ENCODE measurements at regions not wholly inside any gene's neighbourhood (a gene's known extent, or its start where the extent isn't known, plus 50 kb on each side); places are given as distances from the start of the nearest gene placed in this dataset.

DNA sequence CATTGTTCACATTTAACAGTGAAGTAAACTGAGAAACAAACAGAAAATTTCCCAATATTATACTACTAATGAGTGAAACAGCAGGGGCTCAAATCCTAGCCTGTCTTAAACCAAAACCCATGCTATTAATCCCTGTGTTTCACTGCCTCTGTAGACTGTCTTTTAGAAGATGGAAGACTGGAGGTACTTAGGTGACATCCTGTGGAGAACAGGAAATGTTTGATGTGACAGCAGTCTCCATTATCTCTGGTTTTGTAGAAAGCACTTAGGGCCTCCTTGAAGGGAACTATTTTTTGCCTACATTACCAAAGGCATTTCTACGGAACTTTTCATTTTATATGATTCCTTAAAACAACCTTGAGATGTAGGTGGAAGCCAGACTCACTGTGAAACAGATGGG is 288.1 kb upstream of the SORL1-AS1 start:
- no peak for TF ChIP-seq POLR2A (IDR thresholded peaks at IDR 0.05)
- TF ChIP-seq POLR2AphosphoS5 (IDR thresholded peaks at IDR 0.05) = no peak
- TF ChIP-seq, protein P1, sequence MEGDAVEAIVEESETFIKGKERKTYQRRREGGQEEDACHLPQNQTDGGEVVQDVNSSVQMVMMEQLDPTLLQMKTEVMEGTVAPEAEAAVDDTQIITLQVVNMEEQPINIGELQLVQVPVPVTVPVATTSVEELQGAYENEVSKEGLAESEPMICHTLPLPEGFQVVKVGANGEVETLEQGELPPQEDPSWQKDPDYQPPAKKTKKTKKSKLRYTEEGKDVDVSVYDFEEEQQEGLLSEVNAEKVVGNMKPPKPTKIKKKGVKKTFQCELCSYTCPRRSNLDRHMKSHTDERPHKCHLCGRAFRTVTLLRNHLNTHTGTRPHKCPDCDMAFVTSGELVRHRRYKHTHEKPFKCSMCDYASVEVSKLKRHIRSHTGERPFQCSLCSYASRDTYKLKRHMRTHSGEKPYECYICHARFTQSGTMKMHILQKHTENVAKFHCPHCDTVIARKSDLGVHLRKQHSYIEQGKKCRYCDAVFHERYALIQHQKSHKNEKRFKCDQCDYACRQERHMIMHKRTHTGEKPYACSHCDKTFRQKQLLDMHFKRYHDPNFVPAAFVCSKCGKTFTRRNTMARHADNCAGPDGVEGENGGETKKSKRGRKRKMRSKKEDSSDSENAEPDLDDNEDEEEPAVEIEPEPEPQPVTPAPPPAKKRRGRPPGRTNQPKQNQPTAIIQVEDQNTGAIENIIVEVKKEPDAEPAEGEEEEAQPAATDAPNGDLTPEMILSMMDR (IDR thresholded peaks at IDR 0.05) = no peak
- no peak for TF ChIP-seq EP300 (IDR thresholded peaks at IDR 0.05)
- H3K4me3 ChIP-seq = no peak overlapping the region
- DNase-seq = no peak
- H3K27ac ChIP-seq = peak overlapping the region in 4 of 5 donors; percentile 59 to 85 (median 67)
- intact Hi-C loops (cut with DNase I; ENCODE audit: low total_unique reads) = no loop called here
- H3K9me3 ChIP-seq = peaks cover 0 to 13% (median 6%) of the 10 kb centered on the region in 4 donors
- no peaks in the 10 kb centered on the region for H3K27me3 ChIP-seq
- no peaks in the 10 kb centered on the region for H3K36me3 ChIP-seq
- WGBS, 5 donors = 56 to 93% (median 83%) methylated on average over 1 of the region's 1 CpG
- H3K4me1 ChIP-seq = peaks cover 0 to 15% (median 5%) of the 10 kb centered on the region in 4 donors

DNA sequence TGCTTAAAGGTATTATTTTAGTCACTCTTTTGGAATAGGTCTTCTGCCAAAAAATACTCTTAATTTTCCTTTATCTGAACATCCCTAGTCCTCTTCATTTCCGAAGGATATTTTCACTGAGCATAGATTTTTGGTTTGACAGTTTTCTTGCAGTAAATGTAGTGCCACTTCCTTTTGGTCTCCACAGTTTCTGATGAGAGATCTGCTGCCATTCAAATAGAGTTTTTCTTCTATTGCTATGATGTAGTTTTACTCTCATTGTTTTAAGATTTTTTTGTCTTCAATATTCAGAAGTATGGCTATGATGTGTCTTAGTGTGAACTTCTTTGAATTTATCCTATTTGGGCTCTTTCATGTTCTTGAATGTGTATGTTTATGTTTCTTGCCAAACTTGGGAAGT is 281.1 kb upstream of the SORL1-AS1 start:
- intact Hi-C loops (cut with DNase I; ENCODE audit: low total_unique reads) = no loop called here
- Histone ChIP-seq H3K4me3 (no peak overlapping the region), H3K4me1 (no peaks in the 10 kb centered on the region), H3K27me3 (no peaks in the 10 kb centered on the region), H3K36me3 (no peaks in the 10 kb centered on the region), H3K9me3 (peaks cover 0 to 6% (median 0%) of the 10 kb centered on the region in 4 donors), H3K27ac (no peak overlapping the region)
- no peak for DNase-seq
- WGBS, 5 donors = 84 to 97% (median 87%) methylated on average over 1 of the region's 1 CpG
- TF ChIP-seq, protein P1 (IDR thresholded peaks at IDR 0.05) = no peak
- TF ChIP-seq POLR2AphosphoS5 (IDR thresholded peaks at IDR 0.05) (no peak), POLR2A (IDR thresholded peaks at IDR 0.05) (no peak), EP300 (IDR thresholded peaks at IDR 0.05) (no peak)

DNA sequence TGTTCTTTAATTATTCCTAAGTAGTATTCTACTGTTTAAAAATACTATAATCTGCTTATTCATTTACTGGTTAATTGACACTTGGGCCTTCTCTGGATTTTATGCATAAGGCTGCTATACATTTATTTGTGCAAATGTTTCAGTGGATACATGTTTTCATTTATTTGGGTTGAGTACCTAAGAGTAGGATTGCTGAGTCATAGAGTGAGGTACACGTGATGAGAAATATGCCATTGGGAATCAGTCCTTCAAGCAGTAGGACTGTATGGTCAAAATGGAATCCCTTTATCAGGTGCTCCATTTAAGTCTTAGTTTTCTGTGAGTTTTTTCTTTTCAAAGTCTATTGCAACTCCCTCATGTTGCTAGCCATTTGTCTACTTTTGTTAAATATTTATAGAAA is 275.2 kb upstream of the SORL1-AS1 start:
- Histone ChIP-seq H3K4me3 (no peak overlapping the region), H3K4me1 (peaks cover 4 to 11% (median 8%) of the 10 kb centered on the region in 4 donors), H3K9me3 (no peaks in the 10 kb centered on the region), H3K36me3 (no peaks in the 10 kb centered on the region), H3K27me3 (peaks cover 0 to 5% (median 4%) of the 10 kb centered on the region in 3 donors), H3K27ac (peak overlapping the region in 1 of 5 donors; percentile 33)
- no peak for DNase-seq
- intact Hi-C loops (cut with DNase I; ENCODE audit: low total_unique reads) = no loop called here
- TF ChIP-seq POLR2A (IDR thresholded peaks at IDR 0.05) = no peak
- TF ChIP-seq, protein P1 (IDR thresholded peaks at IDR 0.05) = no peak
- no peak for TF ChIP-seq EP300 (IDR thresholded peaks at IDR 0.05)
- TF ChIP-seq POLR2AphosphoS5 (IDR thresholded peaks at IDR 0.05) = no peak
- WGBS, 5 donors = 40 to 54% (median 50%) methylated on average over 1 of the region's 1 CpG

DNA sequence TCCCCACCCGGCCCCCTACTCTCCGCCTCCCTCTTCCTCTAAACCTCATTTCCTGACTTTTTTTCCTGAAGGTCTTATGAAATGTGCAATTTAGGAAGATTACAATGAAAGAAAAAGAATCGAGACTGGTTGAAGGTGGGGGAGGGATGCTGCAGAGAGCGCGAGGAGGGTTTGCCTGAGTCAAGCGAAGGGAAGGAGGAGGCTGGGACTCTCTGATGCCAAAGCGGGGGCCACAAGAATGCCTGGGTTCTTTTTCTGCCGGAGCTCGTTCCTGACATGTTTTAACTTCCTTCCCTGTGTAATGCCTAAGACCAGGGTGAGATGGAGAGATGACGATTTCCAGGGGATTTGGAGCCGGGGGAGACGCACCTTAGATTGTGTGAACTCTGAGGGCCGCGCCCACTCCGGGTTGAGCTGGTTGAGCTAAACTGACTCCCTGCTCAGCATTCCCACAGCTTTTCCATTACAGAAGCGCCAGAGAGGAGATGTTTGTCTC is 270.5 kb upstream of the SORL1-AS1 start:
- H3K4me1 ChIP-seq = peaks cover 11 to 23% (median 18%) of the 10 kb centered on the region in 4 donors
- 16 to 26% (median 21%) methylated on average over 14 to 16 of the region's 16 CpGs for WGBS, 5 donors
- peaks cover 0 to 16% (median 8%) of the 10 kb centered on the region in 3 donors for H3K27me3 ChIP-seq
- TF ChIP-seq POLR2A (IDR thresholded peaks at IDR 0.05) = no peak
- TF ChIP-seq, protein P1 (IDR thresholded peaks at IDR 0.05) = no peak
- TF ChIP-seq POLR2AphosphoS5 (IDR thresholded peaks at IDR 0.05) = no peak
- TF ChIP-seq EP300 (IDR thresholded peaks at IDR 0.05) = no peak
- H3K27ac ChIP-seq = peak overlapping the region in 4 of 5 donors; percentile 59 to 90 (median 83)
- peak in 1 of 2 donors; percentile 68 for DNase-seq
- peak overlapping the region; percentile 40 to 47 (median 42) for H3K4me3 ChIP-seq
- H3K9me3 ChIP-seq = no peaks in the 10 kb centered on the region
- no peaks in the 10 kb centered on the region for H3K36me3 ChIP-seq
- intact Hi-C loops (cut with DNase I; ENCODE audit: low total_unique reads) = no loop called here
